Gastroesophageal sphincter (tissue), 3 donors: ENCODE measurements at regions not wholly inside any gene's neighbourhood (a gene's known extent, or its start where the extent isn't known, plus 50 kb on each side); places are given as distances from the start of the nearest gene placed in this dataset.
"Not testable (repeated sequence)": the region's sequence is repeated elsewhere in the genome, so short reads cannot be mapped to it uniquely, and the experiment has no call there.

Experiments
- CTCF ChIP-seq, 4 experiments: fragments of 200-600 bp in 2 of 4; fragments of 450-650 bp in 2 of 4; sonication (generic) in 1 of 4; IDR thresholded peaks; one replicate each; pipeline ENCODE4 v1.5.1; 2017 to 2019; ENCODE audit warnings: antibody characterized with exemption in 4 of 4, mild to moderate bottlenecking in 2 of 4, moderate library complexity in 2 of 4
- EP300 ChIP-seq: sonication (generic); formaldehyde crosslinking; IDR thresholded peaks from one replicate; pipeline ENCODE4 v1.6.1; 2017; ENCODE audit warnings: antibody characterized with exemption, mild to moderate bottlenecking
- POLR2A ChIP-seq, 2 donors: fragments of 450-650 bp; IDR thresholded peaks; one replicate each; pipeline ENCODE4 v1.6.1; 2017; ENCODE audit warnings: antibody characterized with exemption in 2 of 2, mild to moderate bottlenecking in 2 of 2, moderate library complexity in 1 of 2
- POLR2AphosphoS5 ChIP-seq: sonication (generic); formaldehyde crosslinking; IDR thresholded peaks from one replicate; pipeline ENCODE4 v1.6.1; 2017; ENCODE audit warnings: antibody characterized with exemption

GRCh38 chr17:54712798-54713197 is 187.9 kb upstream of the TOM1L1 start:
- TF ChIP-seq POLR2AphosphoS5; CTCF (IDR thresholded peaks at IDR 0.05); POLR2A (IDR thresholded peaks at IDR 0.05); EP300: not testable (repeated sequence)
